ENCODE measurements at regions not wholly inside any gene's neighbourhood (a gene's known extent, or its start where the extent isn't known, plus 50 kb on each side); places are given as distances from the start of the nearest gene placed in this dataset.
A peak's percentile ranks its signal among the peaks of the same experiment; 100 is the strongest.

DNA sequence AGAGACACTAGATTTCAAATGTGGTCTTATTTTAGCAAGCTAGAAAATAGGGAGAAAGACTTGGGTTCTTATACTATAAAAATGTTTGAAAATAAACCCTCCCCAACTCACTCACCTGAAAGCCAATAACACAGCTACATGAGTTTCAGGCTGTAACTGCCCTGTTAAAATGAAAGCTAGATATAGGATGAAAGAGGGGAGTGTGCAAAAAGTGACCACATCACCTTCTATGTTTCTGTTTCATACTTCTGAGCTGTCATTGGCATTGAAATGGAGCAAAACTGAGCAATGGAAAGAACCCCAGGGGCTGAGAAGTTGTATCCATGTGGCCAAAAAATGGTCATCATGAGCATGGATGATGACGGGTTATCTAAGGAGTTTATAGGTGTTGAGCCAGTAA, 148.1 kb upstream of the TENT5A start:
- TF ChIP-seq, protein P1, sequence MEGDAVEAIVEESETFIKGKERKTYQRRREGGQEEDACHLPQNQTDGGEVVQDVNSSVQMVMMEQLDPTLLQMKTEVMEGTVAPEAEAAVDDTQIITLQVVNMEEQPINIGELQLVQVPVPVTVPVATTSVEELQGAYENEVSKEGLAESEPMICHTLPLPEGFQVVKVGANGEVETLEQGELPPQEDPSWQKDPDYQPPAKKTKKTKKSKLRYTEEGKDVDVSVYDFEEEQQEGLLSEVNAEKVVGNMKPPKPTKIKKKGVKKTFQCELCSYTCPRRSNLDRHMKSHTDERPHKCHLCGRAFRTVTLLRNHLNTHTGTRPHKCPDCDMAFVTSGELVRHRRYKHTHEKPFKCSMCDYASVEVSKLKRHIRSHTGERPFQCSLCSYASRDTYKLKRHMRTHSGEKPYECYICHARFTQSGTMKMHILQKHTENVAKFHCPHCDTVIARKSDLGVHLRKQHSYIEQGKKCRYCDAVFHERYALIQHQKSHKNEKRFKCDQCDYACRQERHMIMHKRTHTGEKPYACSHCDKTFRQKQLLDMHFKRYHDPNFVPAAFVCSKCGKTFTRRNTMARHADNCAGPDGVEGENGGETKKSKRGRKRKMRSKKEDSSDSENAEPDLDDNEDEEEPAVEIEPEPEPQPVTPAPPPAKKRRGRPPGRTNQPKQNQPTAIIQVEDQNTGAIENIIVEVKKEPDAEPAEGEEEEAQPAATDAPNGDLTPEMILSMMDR (IDR thresholded peaks at IDR 0.05): no peak
- no peak for DNase-seq (ENCODE audit: low spot score in 2 of 2)
- H3K4me3 ChIP-seq: no peak overlapping the region
- no peaks in the 10 kb centered on the region for H3K9me3 ChIP-seq
- no peaks in the 10 kb centered on the region for H3K27me3 ChIP-seq
- H3K36me3 ChIP-seq: no peaks in the 10 kb centered on the region
- intact Hi-C loops (cut with DNase I; ENCODE audit: low total_unique reads): loop anchor here (5.0 kb wide), 1 partner anchor 483 kb away; no protein-coding TSS in a partner anchor
- no peaks in the 10 kb centered on the region for H3K4me1 ChIP-seq
- no peak overlapping the region for H3K27ac ChIP-seq

DNA sequence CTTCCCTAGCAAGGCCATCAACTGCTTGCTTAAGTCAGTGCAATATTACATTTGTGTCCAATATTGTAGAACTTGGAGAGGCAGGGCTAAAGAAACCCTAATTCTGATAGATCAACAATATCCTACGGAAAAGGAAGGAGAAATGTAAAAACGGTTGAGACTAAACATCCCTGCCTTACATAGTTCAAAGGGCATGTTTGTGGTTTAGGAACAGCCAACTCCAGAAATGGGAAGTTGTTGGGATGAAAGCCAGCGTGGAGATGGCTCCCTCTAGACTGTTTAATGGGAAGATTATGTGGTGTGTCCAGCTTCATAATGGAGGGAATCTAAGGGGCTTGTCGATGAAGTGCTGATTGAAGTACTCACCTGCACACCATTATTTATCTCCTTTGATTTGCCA, 145.3 kb upstream of the TENT5A start:
- intact Hi-C loops (cut with DNase I; ENCODE audit: low total_unique reads): no loop called here
- H3K36me3 ChIP-seq: no peaks in the 10 kb centered on the region
- H3K27me3 ChIP-seq: no peaks in the 10 kb centered on the region
- DNase-seq (ENCODE audit: low spot score in 2 of 2): no peak
- peaks cover 0 to 4% of the 10 kb centered on the region in 2 donors for H3K4me1 ChIP-seq
- H3K9me3 ChIP-seq: no peaks in the 10 kb centered on the region
- no peak overlapping the region for H3K27ac ChIP-seq
- H3K4me3 ChIP-seq: no peak overlapping the region
- TF ChIP-seq POLR2A (IDR thresholded peaks at IDR 0.05) (no peak), POLR2AphosphoS5 (IDR thresholded peaks at IDR 0.05) (no peak)
- TF ChIP-seq, protein P1 (IDR thresholded peaks at IDR 0.05): no peak

DNA sequence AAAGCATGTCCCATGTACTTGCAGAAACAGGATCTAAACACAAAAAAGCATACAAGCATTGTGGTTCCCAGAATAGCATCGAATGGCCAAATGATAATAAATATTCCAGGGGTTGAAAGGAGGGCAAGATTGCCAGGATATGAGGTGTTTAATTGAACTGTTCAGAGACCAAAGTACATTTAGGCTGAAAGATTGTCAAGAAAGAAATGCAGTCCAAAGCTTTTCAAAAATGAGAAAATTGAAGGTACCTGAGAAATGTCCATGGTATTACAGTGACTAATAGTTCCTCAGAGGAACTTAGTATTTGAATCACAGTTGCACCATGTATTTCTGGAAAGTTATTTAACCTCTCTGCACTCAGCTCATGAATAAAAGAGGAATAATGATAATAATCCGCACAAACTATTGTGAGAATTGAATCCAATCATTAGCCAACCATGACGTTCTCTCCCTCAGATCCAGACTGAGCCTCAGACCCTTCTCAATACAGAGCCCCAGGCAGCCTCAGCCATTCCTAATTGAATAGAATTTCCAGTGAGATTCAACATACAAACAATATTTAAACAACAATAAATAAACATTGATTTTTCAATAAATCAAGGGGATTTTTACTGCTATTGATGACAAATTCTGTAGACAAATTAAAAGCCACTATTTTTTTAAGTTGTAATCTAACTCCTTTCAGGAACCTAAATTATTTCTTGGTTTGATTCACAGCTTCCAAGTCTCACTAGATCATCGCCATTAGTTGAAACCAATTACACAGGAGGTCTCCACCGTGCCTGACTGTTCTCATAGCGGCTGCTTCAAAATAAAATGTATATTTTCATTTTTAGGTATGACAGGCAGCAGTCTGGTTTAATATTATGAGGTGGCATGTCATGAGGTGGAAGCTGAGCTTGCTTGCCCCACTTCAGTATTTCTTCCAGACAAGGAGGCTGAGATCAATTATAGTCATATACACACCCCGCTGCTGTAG, 144.3 kb upstream of the TENT5A start:
- intact Hi-C loops (cut with DNase I; ENCODE audit: low total_unique reads): no loop called here
- Histone ChIP-seq H3K4me1 (peaks cover 0 to 4% of the 10 kb centered on the region in 2 donors), H3K9me3 (no peaks in the 10 kb centered on the region), H3K4me3 (no peak overlapping the region), H3K36me3 (no peaks in the 10 kb centered on the region), H3K27me3 (no peaks in the 10 kb centered on the region), H3K27ac (peak overlapping the region; percentile 56 to 73)
- TF ChIP-seq, protein P1 (IDR thresholded peaks at IDR 0.05): no peak
- TF ChIP-seq POLR2A (IDR thresholded peaks at IDR 0.05) (no peak), POLR2AphosphoS5 (IDR thresholded peaks at IDR 0.05) (no peak)
- no peak for DNase-seq (ENCODE audit: low spot score in 2 of 2)

DNA sequence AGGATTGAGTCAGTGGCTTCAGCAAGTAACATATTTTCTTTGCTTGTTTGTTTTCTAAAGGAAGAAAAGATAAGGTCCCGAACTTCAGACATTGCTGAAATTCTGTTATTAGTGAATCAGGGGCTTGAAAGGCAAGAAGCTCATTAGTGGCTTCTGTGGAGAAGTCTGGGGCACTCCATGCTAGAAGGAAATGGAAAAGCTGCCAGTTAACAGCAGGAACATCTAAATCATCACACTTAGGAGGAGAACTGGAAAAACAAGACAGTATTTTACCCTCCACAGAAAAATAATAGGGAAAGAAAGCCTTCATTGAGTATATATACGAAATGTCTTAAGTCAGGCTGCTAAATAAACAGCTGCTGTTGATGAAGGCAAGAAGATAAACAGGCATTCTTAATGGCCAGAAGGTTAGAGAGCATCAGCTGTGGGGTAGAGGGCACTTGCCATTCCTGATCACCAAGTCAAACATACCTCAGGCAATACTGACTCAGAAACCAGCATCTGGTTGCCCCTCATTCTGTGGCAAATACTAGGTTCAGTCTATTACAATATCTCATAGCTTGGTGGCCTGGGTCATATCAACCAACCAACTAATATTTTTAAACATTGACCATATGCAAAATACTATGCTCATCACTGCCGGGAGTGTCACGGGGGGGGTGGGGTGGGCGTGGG, 143.2 kb upstream of the TENT5A start:
- Histone ChIP-seq H3K9me3 (no peaks in the 10 kb centered on the region), H3K4me1 (peaks cover 0 to 4% of the 10 kb centered on the region in 2 donors), H3K4me3 (no peak overlapping the region), H3K27ac (peak overlapping the region; percentile 56 to 73), H3K36me3 (no peaks in the 10 kb centered on the region), H3K27me3 (no peaks in the 10 kb centered on the region)
- DNase-seq (ENCODE audit: low spot score in 2 of 2): no peak
- no peak for TF ChIP-seq POLR2AphosphoS5 (IDR thresholded peaks at IDR 0.05)
- intact Hi-C loops (cut with DNase I; ENCODE audit: low total_unique reads): no loop called here

DNA sequence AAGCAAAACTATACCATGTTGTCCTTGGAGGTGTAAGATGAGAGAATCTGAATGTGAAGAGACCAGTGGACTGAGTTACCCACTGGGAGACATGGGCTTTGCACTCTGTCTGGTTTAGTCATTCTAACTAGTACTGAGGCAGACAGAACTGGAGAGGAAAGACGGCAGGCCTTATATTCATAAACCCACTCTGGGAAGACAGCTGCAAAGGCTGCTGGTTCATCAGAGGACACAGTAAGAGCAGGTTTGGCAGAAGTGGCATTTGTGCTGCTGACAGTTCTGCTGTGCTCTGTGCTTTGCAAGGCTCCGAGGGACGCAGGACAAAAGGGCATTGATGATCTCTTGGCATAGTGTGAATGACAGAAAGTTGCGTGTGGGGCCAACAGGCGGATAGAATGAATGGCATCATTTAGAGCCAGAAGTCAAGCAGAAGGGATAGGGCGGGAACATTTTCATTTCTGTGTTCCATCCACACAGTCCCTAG, 142.3 kb upstream of the TENT5A start:
- peak overlapping the region in 1 of 3 donors; percentile 19 for H3K4me3 ChIP-seq
- peaks cover 0 to 4% of the 10 kb centered on the region in 2 donors for H3K4me1 ChIP-seq
- peak in 2 of 3 donors; percentile 43 to 57 for TF ChIP-seq POLR2AphosphoS5 (IDR thresholded peaks at IDR 0.05)
- TF ChIP-seq, protein P1 (IDR thresholded peaks at IDR 0.05): no peak
- TF ChIP-seq POLR2A (IDR thresholded peaks at IDR 0.05): no peak

More for the DNA sequence above, 142.3 kb upstream of the TENT5A start:
- DNase-seq (ENCODE audit: low spot score in 2 of 2): peak in 1 of 2 donors; percentile 80
- Histone ChIP-seq H3K27me3 (no peaks in the 10 kb centered on the region), H3K9me3 (no peaks in the 10 kb centered on the region), H3K27ac (peak overlapping the region; percentile 56 to 73), H3K36me3 (no peaks in the 10 kb centered on the region)
- intact Hi-C loops (cut with DNase I; ENCODE audit: low total_unique reads): no loop called here
